Type B pancreatic cell (in vitro differentiated cells): ENCODE measurements at regions not wholly inside any gene's neighbourhood (a gene's known extent, or its start where the extent isn't known, plus 50 kb on each side); places are given as distances from the start of the nearest gene placed in this dataset.
"Not testable (repeated sequence)": the region's sequence is repeated elsewhere in the genome, so short reads cannot be mapped to it uniquely, and the experiment has no call there.

ENCODE experiments used
- DNase-seq: peaks from one replicate; pipeline ENCODE4 v3.0.0; 2021; ENCODE audit warnings: mixed read lengths; ENCODE audit not compliant: unreplicated experiment; ENCODE audit errors: extremely low spot score
- H3K27ac Mint-ChIP-seq: 2 replicates; pipeline ENCODE4 v1.8.0; 2021; ENCODE audit warnings: mild to moderate bottlenecking, mixed read lengths
- H3K27me3 Mint-ChIP-seq: 2 replicates; pipeline ENCODE4 v1.8.0; 2021; ENCODE audit warnings: mixed read lengths
- H3K36me3 Mint-ChIP-seq: 2 replicates; pipeline ENCODE4 v1.8.0; 2021; ENCODE audit warnings: mixed read lengths
- H3K4me1 Mint-ChIP-seq: one replicate; pipeline ENCODE4 v1.8.0; 2021; ENCODE audit warnings: mixed read lengths; ENCODE audit not compliant: unreplicated experiment
- H3K4me3 Mint-ChIP-seq: 2 replicates; pipeline ENCODE4 v1.8.0; 2021; ENCODE audit warnings: mild to moderate bottlenecking, mixed read lengths
- H3K9me3 Mint-ChIP-seq: 2 replicates; pipeline ENCODE4 v1.8.0; 2021; ENCODE audit warnings: mixed read lengths
- CTCF ChIP-seq: fragments of 200-600 bp; sonication (generic); conservative IDR thresholded peaks from 2 replicates; pipeline ENCODE4 v1.5.0; 2021; ENCODE audit warnings: antibody characterized with exemption, mild to moderate bottlenecking

GRCh38 chr17:20387549-20387948 is 79.8 kb downstream of the LGALS9B start:
- H3K4me3 Mint-ChIP-seq, H3K9me3 Mint-ChIP-seq, H3K27me3 Mint-ChIP-seq, H3K4me1 Mint-ChIP-seq, H3K27ac Mint-ChIP-seq, DNase-seq, H3K36me3 Mint-ChIP-seq: not testable (repeated sequence)

- not testable (repeated sequence) for DNase-seq, H3K9me3 Mint-ChIP-seq, H3K27me3 Mint-ChIP-seq, H3K4me3 Mint-ChIP-seq, H3K27ac Mint-ChIP-seq, H3K4me1 Mint-ChIP-seq, H3K36me3 Mint-ChIP-seq
- peak; percentile 75 for TF ChIP-seq CTCF
These were observed 85.7 kb downstream of the LGALS9B start for GRCh38 chr17:20381358-20382300.

GRCh38 chr17:20380625-20381024 is 86.7 kb downstream of the LGALS9B start:
- not testable (repeated sequence) for H3K36me3 Mint-ChIP-seq, H3K9me3 Mint-ChIP-seq, H3K4me1 Mint-ChIP-seq, H3K4me3 Mint-ChIP-seq, DNase-seq, H3K27me3 Mint-ChIP-seq, H3K27ac Mint-ChIP-seq

- not testable (repeated sequence) for H3K4me3 Mint-ChIP-seq, H3K27ac Mint-ChIP-seq
These were observed 88.1 kb downstream of the LGALS9B start for GRCh38 chr17:20379251-20379650.

GRCh38 chr17:20376642-20377041 is 90.7 kb downstream of the LGALS9B start:
- H3K27ac Mint-ChIP-seq, H3K27me3 Mint-ChIP-seq, H3K36me3 Mint-ChIP-seq, H3K4me3 Mint-ChIP-seq, H3K4me1 Mint-ChIP-seq, H3K9me3 Mint-ChIP-seq, DNase-seq: not testable (repeated sequence)

More at GRCh38 chr17:20379251-20379650, 88.1 kb downstream of the LGALS9B start:
- not testable (repeated sequence) for H3K36me3 Mint-ChIP-seq, H3K9me3 Mint-ChIP-seq, H3K27me3 Mint-ChIP-seq, H3K4me1 Mint-ChIP-seq, DNase-seq

GRCh38 chr17:20375745-20376144 is 91.6 kb downstream of the LGALS9B start:
- H3K36me3 Mint-ChIP-seq, H3K4me1 Mint-ChIP-seq, H3K9me3 Mint-ChIP-seq, H3K27me3 Mint-ChIP-seq, DNase-seq, H3K27ac Mint-ChIP-seq, H3K4me3 Mint-ChIP-seq: not testable (repeated sequence)
